Stimulated activated CD8-positive, alpha-beta memory T cell treated with anti-CD3 and anti-CD28 coated beads, Interleukin-12 subunit alpha, Interleukin-12 subunit beta, amount 100 ng/mL, for 24 hours (primary cell): ENCODE measurements at regions not wholly inside any gene's neighbourhood (a gene's known extent, or its start where the extent isn't known, plus 50 kb on each side); places are given as distances from the start of the nearest gene placed in this dataset.

Experiments
- DNase-seq: peaks from one replicate; pipeline ENCODE4 v3.0.0-alpha.2; 2020; ENCODE audit errors: extremely low read depth

DNA sequence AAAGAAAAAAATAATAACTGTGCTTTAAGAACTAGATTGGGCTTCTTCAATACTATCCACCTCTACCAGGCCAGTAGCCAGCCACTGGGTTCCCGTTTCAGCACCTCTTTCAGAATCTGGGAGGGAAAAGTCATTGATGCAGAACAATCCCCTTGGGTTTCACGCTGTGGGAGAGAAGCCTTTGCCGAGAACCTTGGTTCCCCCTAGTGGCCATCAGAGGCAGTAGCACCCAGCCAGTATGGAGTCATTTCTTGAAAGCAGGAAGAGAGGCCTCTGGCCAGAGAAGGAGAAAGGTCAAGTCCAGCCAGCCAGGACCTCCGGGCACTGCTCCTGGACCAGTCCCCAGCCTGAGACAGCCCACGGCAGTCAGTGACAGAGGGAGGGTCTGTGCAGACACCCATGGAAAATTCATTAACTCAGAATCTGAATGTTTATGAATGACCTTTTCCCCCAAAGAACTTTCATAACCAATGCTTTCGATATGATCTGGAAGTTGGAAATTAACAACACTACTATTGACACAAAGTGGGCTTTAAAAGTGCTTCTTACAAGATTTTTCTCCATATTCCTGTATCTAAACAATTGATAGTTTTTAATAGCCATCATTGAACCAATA is 51.2 kb upstream of the CDH5 start:
- no peak for DNase-seq

DNA sequence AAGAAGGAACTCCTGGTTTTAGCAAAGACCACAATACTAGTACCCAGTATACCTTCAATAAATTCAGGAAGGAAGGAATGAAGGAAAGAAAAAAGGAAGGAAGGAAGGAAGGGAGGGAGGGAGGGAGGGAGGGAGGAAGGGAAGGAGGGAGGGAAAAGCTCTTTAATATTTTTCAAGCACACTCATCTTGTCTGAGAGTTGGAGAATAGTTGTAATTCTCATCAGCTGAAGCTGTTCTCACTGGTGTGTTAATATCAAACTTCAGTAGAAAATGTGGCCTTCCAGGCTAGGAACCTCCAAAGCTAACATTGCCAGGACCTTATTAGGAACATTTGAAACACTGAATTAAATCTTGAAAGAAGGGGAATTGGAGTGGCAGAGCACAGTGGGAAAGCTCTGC is 55.2 kb upstream of the CDH5 start:
- DNase-seq = no peak

DNA sequence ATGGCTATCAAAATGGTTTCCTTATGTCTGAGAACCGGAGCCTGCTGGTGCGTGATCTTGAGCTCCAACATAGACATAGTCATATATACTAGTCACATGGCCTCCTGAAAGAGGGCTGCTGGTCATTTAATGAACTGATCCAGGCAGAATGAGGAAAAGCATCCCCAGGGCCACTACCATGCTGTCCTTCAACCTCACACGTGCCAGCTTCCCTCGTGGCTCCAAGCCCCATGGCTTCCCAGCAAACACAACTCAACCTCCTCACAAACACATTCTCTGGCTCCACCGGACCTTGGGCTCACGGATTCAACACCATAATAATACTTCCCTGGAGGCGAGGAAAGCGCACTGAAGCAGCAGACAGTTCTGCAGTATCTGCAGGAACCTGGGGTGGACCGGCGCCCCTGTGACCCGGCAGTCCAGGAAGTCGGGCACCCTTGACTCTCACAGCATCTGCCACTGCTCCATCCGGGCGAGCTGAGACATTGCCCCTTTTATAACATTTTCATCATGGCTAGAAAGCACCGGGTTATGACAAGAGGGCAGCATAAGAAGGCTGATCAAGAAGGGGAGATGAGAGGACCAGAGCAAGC is 57.2 kb upstream of the CDH5 start:
- no peak for DNase-seq

DNA sequence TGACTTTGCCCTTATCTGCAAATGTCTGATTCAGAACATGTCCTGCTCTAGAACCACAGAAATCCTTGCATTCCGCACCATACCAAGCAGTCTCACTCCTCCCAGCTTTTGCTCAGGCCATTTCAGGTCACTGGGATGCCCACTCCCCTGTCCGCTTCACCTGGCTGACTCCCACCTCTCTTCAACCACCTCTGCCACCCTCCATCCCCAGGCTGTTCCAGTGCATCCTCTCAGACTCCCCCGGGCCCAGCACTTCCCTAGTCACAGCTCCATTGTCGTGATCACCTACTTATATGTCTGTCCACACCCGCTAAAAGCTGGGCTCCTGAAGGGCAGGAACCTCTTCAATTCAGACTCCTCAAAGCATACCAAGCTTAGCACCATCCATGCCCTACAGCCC is 58.4 kb upstream of the CDH5 start:
- no peak for DNase-seq

DNA sequence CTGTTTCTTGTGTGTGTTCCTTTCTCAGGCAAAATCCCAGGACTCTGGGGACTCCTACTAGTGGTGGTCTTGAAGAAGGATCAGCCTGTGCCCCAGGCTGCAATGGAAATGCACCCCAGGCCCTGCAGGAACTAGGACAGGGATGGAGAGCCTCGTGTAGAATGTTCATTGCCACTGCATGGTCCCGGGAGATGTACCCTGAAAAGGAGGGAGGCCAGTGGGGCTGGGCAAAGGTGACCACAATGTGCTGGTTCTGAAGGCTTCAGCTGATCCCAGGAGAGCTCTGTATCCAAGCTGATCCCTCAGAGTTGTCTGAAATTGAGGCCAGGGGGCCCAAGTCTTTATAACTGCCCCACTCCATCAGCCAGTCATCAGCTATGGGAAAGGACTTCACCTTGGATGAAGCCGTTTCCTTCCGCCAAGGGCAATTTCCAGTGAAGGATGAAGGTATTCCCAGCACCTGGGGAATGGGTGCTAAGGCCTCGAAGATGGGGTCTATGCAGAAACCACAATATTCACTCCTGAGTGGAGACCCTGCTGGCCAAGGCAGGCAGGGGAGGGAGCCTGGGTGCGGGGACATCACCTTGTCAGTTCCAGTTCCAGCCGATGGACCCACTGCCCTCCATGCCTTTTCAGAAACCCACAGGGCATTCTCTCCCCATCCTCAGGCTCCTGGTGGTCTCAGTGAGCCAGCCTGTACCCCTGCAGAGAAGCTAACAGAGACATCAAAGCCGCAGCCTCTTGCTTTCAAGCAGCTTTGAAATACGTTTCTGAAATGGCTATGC is 59.9 kb upstream of the CDH5 start:
- no peak for DNase-seq

DNA sequence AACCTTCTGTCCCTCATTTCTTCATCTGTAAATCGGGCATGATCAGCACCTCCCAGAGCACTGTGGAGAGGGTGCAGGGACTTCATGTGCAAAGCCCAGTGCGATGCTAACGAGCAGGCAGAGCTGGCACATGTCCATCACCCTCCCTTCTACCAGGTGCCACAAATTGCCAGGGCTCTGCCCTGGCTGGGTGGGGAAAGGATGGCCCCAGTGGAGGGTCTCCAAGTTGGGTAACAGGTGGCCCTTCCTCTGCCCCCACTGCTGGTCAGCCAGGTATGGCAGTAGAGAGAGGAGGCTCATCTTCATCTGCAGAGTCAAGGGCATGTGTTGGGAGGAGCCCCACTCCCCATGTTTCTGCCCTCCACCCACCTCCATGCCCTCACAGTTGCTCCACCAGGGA is 61.5 kb upstream of the CDH5 start:
- DNase-seq = no peak

DNA sequence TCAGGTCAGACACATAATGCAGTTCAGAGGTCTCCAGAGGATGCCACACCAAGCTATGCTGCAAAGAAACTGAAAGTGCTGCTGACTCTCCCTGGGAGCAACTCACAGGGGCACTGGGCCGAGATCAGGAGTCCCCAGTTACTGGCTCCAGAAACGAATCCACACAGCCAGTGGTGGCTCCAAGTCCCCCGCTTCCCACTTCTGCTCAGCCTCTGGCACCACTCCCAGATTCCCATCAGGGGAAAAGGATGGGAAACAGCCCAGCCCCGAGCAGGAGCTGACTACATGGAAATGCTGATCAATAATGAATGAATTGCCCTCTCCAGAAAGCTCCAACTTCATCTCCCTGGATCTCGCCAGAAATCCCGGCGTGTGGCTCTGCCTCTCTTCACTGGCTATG is 62.3 kb upstream of the CDH5 start:
- DNase-seq = no peak

DNA sequence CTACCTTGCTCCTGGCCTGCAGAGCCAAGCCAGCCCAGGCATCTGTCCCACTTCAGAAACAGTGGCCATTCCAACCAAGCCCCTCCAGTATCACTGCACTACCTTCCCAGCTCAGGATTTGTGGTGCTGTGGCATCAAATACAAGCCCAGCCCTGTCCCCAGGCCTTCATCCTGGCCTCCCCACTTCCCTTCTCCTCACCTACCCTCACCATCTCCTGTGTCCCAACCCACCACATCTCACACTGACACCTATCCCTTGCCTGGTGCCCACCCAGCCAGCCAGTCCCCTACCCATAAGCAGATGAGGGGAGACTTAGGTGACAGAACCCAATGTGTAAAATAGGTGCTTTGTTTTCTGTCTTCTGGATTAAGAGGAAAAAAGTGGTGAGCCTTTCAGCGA is 66.0 kb upstream of the CDH5 start:
- no peak for DNase-seq

DNA sequence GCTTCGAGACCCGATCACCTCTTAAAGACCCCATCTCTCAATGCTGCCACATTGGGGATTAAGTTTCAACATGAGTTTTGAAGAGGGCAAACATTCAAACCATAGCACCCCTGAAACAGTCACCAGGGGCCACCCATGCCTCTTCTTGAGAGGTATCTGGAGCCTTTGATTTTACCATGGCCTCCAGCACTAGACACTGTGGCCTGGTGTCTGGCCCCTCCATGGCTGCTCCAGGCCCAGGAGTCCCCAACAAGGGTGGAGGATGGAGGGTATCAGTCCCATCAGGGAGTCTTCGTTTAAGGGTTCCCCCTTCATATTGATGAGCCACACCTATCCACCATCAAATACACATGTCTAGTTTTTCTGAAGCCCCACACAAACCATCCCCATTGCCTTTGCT is 66.5 kb upstream of the CDH5 start:
- DNase-seq = no peak

DNA sequence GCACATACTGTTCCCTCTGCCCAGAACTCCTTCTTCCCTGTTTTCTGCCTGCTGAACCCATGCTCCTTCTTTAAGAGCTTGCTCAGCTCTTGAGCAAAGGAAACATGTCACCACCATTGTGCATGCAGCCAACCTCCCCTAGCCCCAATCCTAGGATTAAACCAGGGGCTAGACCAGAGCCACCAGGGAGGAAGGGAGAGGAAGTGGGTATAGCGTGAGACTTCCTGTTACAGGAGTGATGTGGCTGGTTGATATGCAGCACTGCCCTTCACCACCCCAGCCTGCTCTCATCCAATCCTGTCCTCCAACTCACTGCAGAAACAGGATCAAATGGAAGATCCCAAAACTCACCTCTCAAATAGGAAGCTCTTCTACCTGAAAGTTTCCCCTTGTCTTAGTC is 67.1 kb upstream of the CDH5 start:
- DNase-seq = no peak

DNA sequence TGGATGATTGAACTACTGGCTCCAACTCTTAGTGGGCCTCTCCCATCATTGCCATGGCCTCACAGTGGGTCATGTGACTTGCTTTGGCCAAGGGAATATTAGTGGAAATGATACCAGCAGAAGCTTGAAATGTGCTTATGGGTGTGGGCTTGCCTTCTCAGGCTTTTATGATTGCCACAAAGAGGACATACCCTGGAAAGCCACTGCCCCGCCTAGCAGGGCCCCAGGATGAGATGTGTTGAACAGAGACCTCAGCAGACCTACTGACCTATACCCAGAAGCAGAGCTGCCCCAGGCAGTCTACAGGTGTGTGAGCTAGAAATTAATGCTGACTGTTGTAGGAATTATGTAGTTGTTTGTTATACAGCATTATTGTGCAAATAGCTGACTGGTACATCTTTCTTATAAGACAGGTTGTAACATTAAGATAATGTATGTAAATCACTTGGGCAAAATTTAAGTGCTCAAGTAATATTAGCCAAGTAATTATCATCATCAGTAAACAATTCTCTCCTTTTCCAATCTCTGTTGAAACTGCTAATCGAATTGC is 67.8 kb upstream of the CDH5 start:
- no peak for DNase-seq

DNA sequence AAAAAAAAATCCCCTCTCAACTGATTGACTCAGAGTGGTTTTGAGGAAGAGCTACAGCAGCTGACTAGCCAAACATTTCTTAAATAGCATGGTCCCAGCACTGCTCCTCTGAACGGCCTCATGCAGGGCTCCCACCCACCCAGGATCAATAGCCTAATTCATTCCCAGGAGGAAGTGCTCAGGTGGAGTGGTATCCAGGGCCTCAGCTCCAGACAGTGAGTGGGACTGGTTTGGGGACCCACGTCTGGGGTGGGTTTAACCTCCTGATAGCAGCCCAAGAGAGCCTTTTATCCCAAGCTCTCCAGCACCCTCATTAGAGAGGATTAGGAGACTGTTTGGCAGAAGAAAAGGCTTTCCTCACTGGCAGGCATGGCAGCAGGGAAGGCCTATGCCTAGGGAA is 68.5 kb upstream of the CDH5 start:
- no peak for DNase-seq

DNA sequence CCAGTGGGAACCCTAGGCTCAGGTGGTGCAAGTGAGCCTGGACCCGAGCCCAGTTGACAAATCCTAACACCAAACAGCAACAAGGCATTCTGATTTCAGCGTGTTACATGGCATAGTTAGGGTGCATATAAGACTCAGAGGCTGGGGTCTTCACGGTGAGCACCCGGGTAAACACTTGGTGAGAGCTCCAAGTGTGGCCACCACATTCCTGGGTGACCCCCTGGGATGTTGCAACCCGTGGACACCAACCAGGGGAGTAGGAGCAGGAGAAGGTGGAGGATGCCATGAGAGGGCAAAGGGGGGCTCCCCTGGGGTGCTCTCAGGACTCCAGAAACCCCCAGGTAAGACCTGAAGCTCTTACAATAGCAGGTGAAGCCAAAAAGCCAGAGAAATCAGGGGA is 69.9 kb upstream of the CDH5 start:
- no peak for DNase-seq

DNA sequence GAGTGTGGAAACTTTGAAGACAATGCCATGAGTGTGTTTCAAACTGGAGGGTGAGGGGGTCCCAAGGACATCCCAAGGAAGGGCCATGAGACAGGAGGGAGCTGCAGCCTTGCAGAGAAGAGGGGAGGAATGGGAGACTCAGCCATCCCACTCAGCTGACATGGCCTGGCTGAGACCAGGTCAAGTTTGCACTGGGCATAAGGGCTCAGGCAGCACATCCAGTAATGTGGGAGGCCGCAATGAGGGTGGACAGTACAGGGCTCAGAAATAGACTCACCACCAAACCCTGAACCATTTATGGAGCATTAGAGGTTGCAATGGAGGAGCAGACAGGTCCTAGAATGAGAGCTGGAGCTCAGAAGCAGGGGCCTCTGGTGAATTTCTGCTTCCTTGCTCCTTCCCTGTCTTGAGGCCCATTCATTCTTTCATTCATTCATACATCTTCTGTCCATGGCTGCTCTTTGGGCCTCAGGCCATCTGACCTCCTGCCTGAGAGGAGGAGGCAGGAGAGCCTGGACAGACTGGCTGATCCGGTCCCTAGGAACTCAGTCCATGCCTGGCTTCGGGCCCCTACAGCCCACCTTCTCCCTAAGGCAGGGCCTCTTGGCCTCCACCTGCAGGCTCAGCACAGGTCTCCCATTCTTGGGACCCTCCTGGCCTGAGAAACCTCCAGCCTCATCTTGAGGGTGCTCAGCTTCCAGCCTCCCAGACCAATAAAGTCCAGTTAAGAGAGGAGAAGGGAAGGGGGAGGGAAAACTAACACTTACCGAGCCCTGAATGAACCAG is 70.5 kb upstream of the CDH5 start:
- no peak for DNase-seq

DNA sequence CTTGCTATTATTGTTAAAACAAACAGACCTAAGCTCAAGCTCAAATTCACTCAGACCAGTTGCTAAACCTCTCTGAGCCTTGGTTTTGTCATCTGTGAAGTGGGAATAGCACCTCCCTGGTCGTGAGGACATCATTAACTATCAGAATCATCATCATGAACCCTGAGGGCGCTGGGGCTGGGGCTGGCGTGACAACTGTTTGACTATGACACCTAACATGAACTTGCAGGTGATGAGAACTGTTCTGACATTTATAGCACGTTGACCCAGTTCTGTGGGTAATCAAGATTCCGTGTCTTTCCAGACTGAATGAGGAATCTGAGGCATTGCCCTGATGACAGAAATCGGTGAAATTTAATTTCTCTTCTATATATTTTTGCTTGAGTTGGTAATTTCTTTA is 71.3 kb upstream of the CDH5 start:
- no peak for DNase-seq

DNA sequence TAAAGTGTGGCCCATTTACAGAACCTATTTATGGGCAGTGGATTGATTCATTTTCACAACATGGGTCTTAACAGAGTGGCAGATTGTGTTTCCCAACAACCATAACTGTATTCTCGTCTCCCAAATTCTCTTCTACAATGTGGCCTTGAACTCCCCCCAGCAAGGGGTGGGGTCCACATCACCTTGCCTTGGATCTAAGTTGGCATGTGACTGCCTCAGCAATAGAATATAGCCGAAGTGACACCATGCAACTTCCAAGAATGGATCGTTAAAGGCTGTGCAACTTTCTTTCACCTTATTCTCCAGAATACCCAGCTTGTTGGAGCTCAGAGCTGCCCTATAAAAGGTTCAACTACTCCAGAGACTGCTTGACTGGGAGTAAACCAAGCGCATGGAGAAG is 72.0 kb upstream of the CDH5 start:
- no peak for DNase-seq

DNA sequence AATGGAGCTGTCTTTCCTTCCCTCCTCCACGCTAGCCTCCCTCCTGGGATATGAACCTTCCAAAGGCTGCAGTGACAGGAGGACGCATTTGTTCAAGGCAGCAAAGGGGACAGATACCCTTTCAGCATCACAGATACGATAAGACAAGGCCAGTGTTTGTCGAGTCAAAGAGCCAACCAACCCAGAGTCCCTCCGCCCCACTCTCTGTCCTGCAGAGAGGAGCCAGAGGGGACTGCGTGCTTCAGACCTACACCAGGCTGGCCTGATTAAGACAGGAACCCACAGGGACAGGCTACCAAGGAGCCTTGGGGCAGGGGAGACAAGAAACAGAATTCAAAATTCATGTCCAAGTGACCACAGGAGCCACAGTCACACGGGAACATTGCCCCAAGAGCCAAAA is 72.6 kb upstream of the CDH5 start:
- no peak for DNase-seq

DNA sequence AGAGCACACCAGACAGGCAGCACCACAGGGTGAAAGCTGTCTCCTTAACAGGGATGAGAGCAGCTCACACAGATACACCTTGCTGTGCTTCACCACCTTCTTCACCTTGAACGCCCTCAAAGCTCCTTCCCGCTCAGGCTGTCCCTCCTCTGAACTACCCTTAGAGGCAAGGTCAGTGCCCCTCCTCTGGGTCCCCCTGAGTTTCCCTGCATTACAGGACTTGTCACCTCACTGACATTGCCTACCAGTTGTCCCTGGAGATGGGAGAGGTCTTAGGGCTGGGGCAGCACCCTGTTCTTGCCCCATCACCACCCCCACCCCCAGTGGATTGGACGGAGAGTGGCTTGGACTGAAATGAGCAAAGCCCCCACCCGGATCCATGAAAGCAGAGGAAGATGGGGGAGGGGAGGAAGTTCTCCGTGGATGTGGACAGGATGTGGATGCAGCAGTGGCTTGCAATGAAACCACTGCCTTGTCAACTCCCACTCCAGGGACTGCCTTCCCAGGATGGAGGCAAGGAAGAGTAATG is 73.2 kb upstream of the CDH5 start:
- no peak for DNase-seq

DNA sequence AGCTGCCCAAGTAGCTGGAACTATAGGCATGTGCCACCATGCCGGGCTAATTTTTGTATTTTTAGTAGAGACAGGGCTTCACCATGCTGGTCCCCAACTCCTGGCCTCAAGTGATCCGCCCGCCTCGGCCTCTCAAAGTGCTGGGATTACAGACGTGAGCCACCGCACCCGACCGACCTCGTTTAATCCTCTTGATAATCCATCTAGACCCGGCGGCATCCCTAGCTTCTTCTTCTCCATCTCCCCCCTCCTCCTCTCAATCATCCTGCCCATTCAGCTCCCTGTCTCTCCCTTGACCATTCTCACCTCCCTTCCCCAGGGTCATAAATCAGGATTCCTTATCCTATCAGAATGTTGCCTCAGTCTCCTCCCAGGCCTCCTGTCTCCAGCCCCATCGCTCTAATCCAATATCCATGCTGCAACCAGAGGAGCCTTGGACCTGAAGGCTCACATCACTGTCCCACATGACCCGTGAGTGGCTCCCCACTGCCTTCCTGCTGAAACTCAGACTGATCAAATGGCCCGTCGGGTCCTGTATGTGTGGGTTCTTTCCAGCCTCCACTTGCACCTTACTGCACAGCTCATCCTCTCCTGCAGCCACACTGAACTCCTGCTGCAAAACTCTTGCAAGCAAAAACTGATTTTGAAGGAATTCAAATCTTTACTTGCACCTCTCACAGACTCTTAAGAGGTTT is 74.1 kb upstream of the CDH5 start:
- DNase-seq = no peak

DNA sequence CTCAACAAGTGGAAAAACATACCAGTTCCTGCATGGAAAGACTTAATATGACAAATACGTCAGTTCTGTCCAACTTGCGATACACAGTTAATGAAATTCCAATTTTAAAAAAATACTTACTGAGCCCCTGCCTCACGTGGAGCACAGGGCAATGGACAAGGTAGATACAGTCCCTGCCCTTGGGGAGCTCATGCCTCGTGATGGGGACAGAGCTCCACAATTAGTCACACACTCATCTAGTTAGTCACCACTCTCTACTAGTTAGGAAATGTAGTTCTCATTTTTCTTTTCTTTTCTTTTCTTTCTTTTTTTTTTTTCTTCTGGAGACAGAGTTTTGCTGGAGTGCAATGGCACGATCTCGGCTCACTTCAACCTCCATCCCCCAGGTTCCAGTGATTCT is 74.7 kb upstream of the CDH5 start:
- DNase-seq = no peak

DNA sequence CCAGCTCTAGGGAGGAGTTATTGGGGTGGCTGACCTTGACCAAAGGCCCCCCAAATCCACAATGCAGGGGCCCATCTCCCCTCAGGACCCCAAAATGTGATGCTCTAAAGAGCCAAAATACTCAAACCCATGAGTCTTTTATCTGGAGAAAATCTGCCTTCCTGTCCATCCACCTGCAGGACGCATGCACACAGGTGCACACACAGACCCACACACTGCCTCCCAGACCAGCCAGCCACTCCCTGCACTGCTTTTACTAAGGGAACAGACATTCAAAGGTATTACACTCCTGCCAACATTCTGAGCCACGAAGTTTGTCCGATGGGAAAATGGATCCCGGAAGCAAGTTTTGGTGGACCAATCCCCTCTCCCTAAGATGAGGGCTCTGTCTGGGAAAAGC is 76.1 kb upstream of the CDH5 start:
- no peak for DNase-seq

DNA sequence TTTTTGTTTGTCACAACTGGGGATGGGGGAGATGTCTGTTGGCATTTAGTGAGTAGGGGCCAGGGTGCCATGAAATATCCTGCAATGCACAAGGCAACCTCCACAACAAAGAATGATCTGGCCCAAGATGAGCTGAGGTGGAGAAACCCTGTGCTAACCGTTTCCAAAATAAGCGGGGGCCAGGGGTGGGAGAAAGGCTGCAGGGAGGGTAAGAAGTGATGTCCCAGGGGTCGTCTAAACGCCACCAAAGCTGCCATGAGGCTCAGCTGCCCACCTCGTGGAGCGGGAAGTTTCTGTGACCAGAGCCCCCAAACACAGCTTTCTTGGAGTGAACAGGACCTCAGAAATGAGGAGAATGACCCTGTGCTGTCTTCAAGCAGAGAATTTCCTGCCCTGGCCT is 76.5 kb upstream of the CDH5 start:
- DNase-seq = no peak
